ENCODE measurements at regions not wholly inside any gene's neighbourhood (a gene's known extent, or its start where the extent isn't known, plus 50 kb on each side); places are given as distances from the start of the nearest gene placed in this dataset.

DNA sequence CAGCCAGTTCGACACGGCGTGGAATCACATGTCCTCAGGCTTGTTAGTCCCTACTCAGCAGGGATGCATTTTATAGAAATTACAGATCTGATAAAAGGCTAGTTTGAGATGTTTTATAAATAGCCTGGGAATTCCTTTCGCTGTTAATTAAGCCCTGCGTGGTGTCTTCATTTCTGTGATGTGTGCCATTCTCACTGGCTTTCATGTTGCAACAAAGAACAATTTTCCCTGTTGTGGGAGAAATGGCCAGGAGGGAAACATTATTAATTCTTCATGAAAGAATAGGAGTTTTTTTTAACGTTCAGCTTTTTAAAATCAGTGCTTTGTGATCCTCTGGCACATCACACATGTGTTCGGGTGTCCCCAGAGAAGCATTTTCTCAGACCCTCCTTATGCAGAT, 427.3 kb upstream of the FRG1 start:
- TF ChIP-seq, protein P1, sequence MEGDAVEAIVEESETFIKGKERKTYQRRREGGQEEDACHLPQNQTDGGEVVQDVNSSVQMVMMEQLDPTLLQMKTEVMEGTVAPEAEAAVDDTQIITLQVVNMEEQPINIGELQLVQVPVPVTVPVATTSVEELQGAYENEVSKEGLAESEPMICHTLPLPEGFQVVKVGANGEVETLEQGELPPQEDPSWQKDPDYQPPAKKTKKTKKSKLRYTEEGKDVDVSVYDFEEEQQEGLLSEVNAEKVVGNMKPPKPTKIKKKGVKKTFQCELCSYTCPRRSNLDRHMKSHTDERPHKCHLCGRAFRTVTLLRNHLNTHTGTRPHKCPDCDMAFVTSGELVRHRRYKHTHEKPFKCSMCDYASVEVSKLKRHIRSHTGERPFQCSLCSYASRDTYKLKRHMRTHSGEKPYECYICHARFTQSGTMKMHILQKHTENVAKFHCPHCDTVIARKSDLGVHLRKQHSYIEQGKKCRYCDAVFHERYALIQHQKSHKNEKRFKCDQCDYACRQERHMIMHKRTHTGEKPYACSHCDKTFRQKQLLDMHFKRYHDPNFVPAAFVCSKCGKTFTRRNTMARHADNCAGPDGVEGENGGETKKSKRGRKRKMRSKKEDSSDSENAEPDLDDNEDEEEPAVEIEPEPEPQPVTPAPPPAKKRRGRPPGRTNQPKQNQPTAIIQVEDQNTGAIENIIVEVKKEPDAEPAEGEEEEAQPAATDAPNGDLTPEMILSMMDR (conservative IDR thresholded peaks at IDR 0.05): no peak
- H3K27ac ChIP-seq: no peak overlapping the region

DNA sequence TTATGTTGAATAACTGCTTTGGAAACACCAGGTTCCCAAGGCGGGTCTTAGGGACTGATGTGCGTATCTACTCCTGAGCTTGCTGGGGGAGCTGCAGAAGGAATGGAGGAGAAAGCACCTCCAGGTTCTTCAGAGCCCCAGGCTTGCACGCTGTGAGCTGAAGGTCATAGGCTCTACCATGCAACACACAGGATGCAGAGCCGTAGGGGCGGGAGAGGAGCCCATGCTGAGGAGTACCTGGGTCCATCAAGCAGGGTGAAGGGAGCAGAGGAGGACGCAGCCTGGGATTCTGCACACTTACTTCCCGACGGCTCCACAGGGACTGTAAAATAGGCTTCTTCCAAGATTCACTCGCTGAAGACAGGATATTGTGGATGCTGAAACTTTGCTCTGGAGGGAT, 426.5 kb upstream of the FRG1 start:
- TF ChIP-seq, protein P1 (conservative IDR thresholded peaks at IDR 0.05): no peak
- no peak overlapping the region for H3K27ac ChIP-seq

DNA sequence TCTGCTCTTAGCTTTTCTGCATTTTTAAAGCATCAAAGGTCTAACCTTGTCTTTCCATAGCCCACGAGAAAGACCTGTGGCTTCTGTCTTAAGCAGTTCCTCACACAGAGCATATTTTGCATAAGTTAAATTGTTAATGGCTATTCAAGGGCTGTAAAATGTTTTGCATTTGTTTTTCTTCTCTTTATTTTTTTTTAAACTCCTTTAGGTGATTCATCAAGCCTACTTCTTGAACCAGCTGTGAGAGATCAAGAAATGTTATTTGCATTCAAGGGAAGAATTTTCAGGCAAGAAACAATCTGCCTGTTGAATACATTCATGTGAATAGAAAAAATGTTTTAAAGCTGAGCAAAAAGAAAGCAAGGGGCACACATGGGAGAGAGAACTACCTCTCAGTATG, 423.8 kb upstream of the FRG1 start:
- no peak overlapping the region for H3K27ac ChIP-seq
- TF ChIP-seq, protein P1 (conservative IDR thresholded peaks at IDR 0.05): no peak

DNA sequence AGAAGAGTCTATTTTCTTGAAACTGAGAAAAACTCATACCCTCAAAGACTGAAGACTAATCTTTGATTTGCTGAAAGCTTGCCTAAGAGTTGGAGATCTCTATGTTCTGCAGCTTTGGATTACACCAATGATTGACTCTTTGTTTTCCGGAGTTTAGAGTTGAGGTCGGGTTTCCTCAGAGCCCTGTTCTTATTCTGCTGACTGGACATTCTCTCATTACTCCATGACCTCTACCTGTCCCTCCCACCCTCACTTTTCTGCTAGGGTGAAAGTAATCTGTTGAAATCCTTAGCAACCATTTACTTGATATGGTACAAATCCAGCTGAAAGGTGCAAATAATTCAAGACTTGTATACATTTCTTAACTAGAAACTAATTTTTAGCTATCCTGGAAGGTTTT, 421.5 kb upstream of the FRG1 start:
- TF ChIP-seq, protein P1 (conservative IDR thresholded peaks at IDR 0.05): no peak
- no peak overlapping the region for H3K27ac ChIP-seq

DNA sequence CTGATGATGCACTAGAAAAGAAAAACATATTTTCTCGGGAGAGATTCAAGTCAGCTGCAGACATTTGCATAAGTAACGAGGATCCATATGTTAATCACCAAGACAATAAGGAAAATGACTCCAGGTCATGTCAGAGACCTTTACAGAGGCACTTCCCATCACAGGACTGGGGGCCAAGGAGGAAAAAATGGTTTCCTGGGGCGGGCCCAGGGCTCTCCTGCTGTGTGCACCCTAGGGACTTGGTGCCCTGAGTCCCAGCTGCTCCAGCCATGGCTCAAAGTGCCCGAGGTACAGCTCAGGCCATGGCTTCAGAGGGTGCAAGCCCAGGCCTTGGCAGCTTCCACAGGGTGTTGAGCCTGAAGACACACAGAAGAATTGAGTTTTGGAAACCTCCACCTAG, 415.4 kb upstream of the FRG1 start:
- TF ChIP-seq, protein P1 (conservative IDR thresholded peaks at IDR 0.05): no peak
- no peak overlapping the region for H3K27ac ChIP-seq

DNA sequence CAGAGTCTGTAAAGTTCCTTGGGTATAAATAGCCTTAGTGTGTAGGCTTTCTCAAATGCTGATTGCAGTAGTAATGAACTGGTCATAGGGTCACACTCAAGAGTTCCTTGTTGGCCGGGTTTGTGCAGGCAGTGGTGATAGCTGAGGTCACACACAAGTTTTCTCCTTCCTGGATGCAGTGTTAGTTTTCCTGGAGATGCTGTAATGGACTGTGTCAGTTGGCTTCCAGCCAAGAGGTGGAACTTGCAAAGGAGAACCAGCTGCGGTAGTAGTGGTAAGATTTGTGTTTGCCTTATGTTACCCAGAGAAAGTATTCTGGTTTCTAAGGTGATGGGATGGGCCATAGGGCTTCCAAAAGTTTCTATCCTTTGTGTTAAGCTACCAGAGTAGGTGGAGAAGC, 409.8 kb upstream of the FRG1 start:
- TF ChIP-seq, protein P1 (conservative IDR thresholded peaks at IDR 0.05): no peak
- no peak overlapping the region for H3K27ac ChIP-seq

DNA sequence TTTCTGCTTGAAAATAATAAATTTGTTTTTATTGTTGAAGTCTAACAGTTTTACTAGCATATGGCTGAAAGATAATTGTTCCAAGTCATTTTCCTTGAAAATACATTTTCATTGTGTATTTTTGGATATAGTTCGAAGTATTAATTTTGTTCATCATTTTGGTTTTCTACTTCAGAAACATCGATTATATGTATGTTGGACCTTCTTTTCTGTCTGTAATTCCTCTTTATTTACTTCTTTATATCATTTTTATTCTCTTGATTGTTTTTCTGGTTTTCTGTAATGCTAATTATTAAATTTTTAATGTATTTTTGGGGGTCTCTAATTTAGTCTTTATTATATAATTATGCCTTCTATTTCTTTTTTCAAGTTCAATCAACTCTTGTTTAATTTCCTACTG, 407.1 kb upstream of the FRG1 start:
- no peak overlapping the region for H3K27ac ChIP-seq
- TF ChIP-seq, protein P1 (conservative IDR thresholded peaks at IDR 0.05): no peak

DNA sequence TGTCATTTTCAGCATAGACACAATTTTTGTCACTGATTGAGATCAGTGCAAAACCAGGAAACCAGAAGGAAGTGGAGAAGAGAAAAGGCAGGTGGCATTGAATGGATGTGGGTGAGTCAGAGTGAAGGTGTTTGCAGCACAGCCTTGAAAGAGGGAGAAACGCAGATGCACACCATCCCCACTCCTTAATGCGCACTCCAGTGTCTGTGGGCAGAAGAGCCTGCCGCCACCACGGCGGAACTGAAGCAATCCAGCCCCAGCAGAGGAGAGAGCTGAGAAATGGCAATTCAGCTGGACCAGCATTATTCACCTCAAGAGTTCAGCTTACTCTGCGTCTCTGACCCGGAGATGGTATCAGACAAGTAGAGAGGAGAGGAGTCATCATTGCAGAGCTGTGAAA, 393.1 kb upstream of the FRG1 start:
- H3K27ac ChIP-seq: no peak overlapping the region
- TF ChIP-seq, protein P1 (conservative IDR thresholded peaks at IDR 0.05): no peak

All from VCaP (cell line).